Loucy (cell line): ENCODE measurements at regions not wholly inside any gene's neighbourhood (a gene's known extent, or its start where the extent isn't known, plus 50 kb on each side); places are given as distances from the start of the nearest gene placed in this dataset.

ENCODE experiments used
- EZH2phosphoT487 ChIP-seq: fragments of 200-600 bp; IDR thresholded peaks from 2 replicates; pipeline ENCODE4 v1.6.1; 2018; ENCODE audit warnings: antibody characterized with exemption, mild to moderate bottlenecking, moderate library complexity, borderline replicate concordance
- TF ChIP-seq, protein P1 (sequence below): fragments of 200-600 bp; sonication (generic); conservative IDR thresholded peaks from 2 replicates; pipeline ENCODE4 v1.5.1; 2014; ENCODE audit warnings: mild to moderate bottlenecking, antibody characterized with exemption, low read length

GRCh38 chrX:68997511-68997910, 167.7 kb downstream of the PJA1 start:
- TF ChIP-seq, protein P1, sequence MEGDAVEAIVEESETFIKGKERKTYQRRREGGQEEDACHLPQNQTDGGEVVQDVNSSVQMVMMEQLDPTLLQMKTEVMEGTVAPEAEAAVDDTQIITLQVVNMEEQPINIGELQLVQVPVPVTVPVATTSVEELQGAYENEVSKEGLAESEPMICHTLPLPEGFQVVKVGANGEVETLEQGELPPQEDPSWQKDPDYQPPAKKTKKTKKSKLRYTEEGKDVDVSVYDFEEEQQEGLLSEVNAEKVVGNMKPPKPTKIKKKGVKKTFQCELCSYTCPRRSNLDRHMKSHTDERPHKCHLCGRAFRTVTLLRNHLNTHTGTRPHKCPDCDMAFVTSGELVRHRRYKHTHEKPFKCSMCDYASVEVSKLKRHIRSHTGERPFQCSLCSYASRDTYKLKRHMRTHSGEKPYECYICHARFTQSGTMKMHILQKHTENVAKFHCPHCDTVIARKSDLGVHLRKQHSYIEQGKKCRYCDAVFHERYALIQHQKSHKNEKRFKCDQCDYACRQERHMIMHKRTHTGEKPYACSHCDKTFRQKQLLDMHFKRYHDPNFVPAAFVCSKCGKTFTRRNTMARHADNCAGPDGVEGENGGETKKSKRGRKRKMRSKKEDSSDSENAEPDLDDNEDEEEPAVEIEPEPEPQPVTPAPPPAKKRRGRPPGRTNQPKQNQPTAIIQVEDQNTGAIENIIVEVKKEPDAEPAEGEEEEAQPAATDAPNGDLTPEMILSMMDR = no peak
- no peak for TF ChIP-seq EZH2phosphoT487
